Right lobe of liver (tissue), 6 donors: ENCODE measurements at regions not wholly inside any gene's neighbourhood (a gene's known extent, or its start where the extent isn't known, plus 50 kb on each side); places are given as distances from the start of the nearest gene placed in this dataset.

ENCODE experiments used
- ATAC-seq, 4 donors: fragments of 200-7000 bp; cut with Tn5 transposase; one replicate each; pipeline ENCODE4 v1.9.1; 2020; ENCODE audit warnings: mild to moderate bottlenecking in 4 of 4, moderate library complexity in 4 of 4
- DNase-seq, 3 donors: peaks; one replicate each; pipeline ENCODE4 v3.0.0-alpha.2; 2020
- H3K27ac ChIP-seq, 3 donors: fragments of 200-600 bp; one replicate each; pipeline ENCODE4 v1.8.0; 2022
- H3K27me3 ChIP-seq, 2 donors: fragments of 200-600 bp; one replicate each; pipeline ENCODE4 v1.8.0; 2022
- H3K36me3 ChIP-seq, 4 donors: fragments of 200-600 bp; sonication (generic) in 1 of 4; one replicate each; pipeline versions ENCODE4 v1.5.1 to v1.8.0; 2017 to 2022; ENCODE audit warnings: control low read depth in 1 of 4
- H3K4me1 ChIP-seq, 4 donors: fragments of 200-600 bp; sonication (generic) in 1 of 4; one replicate each; pipeline versions ENCODE4 v1.5.1 to v1.8.0; 2017 to 2022; ENCODE audit warnings: control low read depth in 1 of 4
- H3K4me3 ChIP-seq, 3 donors: fragments of 200-600 bp; one replicate each; pipeline ENCODE4 v1.8.0; 2022
- H3K9me3 ChIP-seq, 4 donors: fragments of 200-600 bp; sonication (generic) in 1 of 4; one replicate each; pipeline versions ENCODE4 v1.5.1 to v1.8.0; 2017 to 2022; ENCODE audit warnings: control low read depth in 1 of 4
- POLR2A ChIP-seq: fragments of 450-650 bp; IDR thresholded peaks from one replicate; pipeline ENCODE4 v1.6.1; 2017; ENCODE audit warnings: antibody characterized with exemption, mild to moderate bottlenecking
- WGBS: methylation state at CpG from one replicate; pipeline ENCODE4 v1.1.6; 2018; ENCODE audit warnings: low coverage, low lambda C conversion rate; ENCODE audit not compliant: insufficient coverage; ENCODE audit errors: missing lambda C conversion rate; 5-methylcytosine and 5-hydroxymethylcytosine counted together
- intact Hi-C, 2 donors: fragments of 100-400 bp; cut with DNase I; formaldehyde crosslinking; loops; one replicate each; pipeline versions ENCODE4 v1.11.2 to v1.14.1; 2022
- TF ChIP-seq, protein P1 (sequence below), 4 donors: fragments of 200-600 bp in 3 of 4; fragments of 450-650 bp in 1 of 4; IDR thresholded peaks; one replicate each; pipeline versions ENCODE4 v1.5.1 to v1.8.0; 2016 to 2022; ENCODE audit warnings: antibody characterized with exemption in 4 of 4, mild to moderate bottlenecking in 2 of 4
- donor health status: DM: no; HTN: yes; CAD: no.
- donor health status: DM: no; HTN: no; CAD: no.
- donor health status: DM: no; HTN: no; CAD: no.
- donor health status: DM: no; HTN: yes; CAD: no.
- donor health status: DM: no; HTN: yes; CAD: no.

DNA sequence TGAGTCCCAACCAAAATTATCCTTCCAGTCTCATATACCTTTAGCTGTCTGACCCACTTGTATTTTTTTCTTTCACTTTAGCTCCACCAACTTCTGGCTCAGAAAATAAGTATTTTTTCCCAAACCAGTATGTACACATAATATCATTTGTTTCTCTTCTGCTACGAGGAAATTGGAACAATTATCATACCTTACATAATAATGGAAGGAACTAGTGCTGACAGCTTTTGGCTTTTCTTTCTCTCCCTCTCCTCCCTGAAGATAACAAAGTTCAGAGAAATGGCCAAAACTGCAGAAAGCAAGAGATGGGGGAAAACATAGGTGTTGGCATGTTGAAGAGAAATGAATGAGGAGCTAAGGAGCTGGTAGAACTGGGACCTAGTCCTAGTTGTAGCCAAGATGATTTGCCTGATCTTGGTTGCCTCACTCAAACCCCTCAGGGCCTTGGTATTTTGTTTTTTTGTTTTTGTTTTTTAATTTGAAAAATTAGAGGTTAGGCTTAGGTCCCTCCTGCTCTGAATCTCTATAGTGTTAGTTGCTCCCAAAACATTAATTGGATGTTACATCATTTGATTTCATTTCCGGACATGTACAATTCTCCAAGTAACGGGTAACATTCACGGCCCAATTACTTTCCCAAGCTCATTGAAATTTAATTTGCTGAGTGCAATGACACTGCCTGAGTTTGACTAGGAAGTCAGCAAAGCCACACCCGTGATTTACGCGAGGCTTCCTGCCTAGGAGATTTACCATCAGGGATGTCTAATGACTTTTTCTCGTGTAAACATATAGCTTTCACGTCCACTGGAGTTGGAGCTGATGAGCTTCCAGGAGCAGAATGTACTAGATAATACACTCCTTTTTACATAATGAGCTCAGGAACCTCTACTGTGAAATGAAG, 291.6 kb downstream of the TLE1 start:
- DNase-seq (no peak), ATAC-seq (no peak)
- Histone ChIP-seq H3K36me3 (no peaks in the 10 kb centered on the region), H3K4me3 (no peak overlapping the region), H3K4me1 (peaks cover 0 to 22% (median 10%) of the 10 kb centered on the region in 4 donors), H3K9me3 (no peaks in the 10 kb centered on the region), H3K27ac (no peak overlapping the region), H3K27me3 (no peaks in the 10 kb centered on the region)
- WGBS, result 63% methylated on average over 9 of the region's 9 CpGs
- intact Hi-C loops, result no loop called here
- TF ChIP-seq, protein P1, sequence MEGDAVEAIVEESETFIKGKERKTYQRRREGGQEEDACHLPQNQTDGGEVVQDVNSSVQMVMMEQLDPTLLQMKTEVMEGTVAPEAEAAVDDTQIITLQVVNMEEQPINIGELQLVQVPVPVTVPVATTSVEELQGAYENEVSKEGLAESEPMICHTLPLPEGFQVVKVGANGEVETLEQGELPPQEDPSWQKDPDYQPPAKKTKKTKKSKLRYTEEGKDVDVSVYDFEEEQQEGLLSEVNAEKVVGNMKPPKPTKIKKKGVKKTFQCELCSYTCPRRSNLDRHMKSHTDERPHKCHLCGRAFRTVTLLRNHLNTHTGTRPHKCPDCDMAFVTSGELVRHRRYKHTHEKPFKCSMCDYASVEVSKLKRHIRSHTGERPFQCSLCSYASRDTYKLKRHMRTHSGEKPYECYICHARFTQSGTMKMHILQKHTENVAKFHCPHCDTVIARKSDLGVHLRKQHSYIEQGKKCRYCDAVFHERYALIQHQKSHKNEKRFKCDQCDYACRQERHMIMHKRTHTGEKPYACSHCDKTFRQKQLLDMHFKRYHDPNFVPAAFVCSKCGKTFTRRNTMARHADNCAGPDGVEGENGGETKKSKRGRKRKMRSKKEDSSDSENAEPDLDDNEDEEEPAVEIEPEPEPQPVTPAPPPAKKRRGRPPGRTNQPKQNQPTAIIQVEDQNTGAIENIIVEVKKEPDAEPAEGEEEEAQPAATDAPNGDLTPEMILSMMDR (IDR thresholded peaks at IDR 0.05), result no peak
- no peak for TF ChIP-seq POLR2A

DNA sequence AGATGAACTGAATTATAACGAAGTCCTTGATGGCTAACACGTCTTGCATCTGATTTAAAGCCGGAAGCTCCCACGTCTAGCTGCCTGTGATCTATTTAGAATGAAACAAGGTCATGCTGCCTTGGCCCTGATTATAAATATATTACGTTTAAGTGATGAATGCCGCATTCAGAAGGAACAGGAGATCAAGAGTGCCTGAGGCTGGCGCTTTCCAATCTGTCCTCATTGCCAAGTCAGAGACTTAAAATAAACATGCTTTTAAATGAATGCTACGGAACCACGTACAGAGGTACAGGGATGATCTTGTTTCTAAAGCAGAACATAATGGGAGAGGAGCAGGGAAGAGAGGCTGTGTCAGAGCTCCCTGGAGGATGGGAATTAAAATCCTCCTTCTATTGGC, 292.8 kb downstream of the TLE1 start:
- Histone ChIP-seq H3K4me1 (peaks cover 0 to 22% (median 10%) of the 10 kb centered on the region in 4 donors), H3K9me3 (no peaks in the 10 kb centered on the region), H3K36me3 (no peaks in the 10 kb centered on the region), H3K27me3 (no peaks in the 10 kb centered on the region), H3K27ac (no peak overlapping the region), H3K4me3 (no peak overlapping the region)
- 81% methylated on average over 9 of the region's 9 CpGs for WGBS
- ATAC-seq (no peak), DNase-seq (no peak)
- intact Hi-C loops, result no loop called here
- TF ChIP-seq POLR2A, result no peak
- TF ChIP-seq, protein P1 (IDR thresholded peaks at IDR 0.05), result no peak

DNA sequence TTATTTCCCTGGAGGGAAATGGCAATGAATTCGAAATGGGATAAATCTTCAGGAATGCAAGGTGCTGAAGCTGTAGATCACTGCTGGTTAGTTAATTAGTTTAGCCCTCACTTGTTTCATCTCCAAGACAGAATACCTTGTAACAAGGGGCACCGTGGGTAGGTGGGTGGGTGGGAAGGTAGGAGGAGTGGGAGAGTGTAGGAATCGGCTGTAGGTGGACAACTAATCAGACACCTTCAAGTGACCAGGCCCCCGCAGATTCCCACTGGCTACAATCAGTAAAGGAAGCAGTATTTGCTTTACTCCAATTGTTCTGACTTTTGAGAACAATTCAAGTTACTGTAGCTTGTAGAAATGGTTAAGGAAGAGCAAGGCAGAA, 293.7 kb downstream of the TLE1 start:
- TF ChIP-seq, protein P1 (IDR thresholded peaks at IDR 0.05), result no peak
- no peak for TF ChIP-seq POLR2A
- DNase-seq (no peak), ATAC-seq (no peak)
- no peak overlapping the region for H3K27ac ChIP-seq
- no peaks in the 10 kb centered on the region for H3K27me3 ChIP-seq
- WGBS, result 77% methylated on average over 2 of the region's 4 CpGs
- H3K4me3 ChIP-seq, result no peak overlapping the region
- H3K9me3 ChIP-seq, result no peaks in the 10 kb centered on the region
- intact Hi-C loops, result no loop called here
- no peaks in the 10 kb centered on the region for H3K36me3 ChIP-seq
- peaks cover 0 to 22% (median 10%) of the 10 kb centered on the region in 4 donors for H3K4me1 ChIP-seq

DNA sequence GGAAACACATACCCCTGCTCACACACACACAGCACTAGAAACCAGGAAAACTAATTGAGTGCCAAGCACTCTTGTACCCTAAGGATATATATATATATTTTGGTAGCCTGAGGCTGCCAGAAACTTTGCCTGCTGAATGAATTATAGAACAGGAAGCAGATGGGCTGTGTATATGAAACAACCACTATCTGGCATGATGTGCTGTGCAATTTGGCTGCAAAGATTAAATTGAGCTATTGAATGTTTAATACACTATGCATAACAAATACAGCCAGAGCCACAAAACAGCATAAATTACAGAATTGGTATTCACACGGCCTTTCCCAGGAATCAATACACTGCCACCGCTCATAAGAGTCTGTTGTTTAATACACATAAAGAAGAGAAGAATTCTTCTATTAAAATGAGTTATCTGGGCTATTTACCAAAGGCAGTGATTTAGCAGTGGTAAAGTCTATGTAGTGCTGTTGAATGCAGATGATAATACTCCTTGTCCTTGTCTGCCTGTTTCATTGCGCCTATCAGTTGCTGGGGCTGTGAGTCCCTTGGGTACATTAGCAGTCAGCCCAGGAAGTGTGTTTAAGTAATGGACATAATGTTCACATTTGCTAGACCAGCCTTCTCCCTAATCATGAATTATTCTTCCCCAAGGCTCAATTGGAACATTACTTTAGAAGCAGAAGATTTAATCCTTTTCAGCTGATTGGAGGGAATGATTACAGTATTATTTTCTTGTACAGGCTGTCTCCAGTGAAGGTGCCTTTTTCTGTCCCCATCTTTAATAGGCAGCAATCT, 294.3 kb downstream of the TLE1 start:
- intact Hi-C loops, result no loop called here
- Histone ChIP-seq H3K27ac (peak overlapping the region in 2 of 3 donors; percentile 54 to 79), H3K4me3 (no peak overlapping the region), H3K36me3 (no peaks in the 10 kb centered on the region), H3K4me1 (peaks cover 0 to 22% (median 10%) of the 10 kb centered on the region in 4 donors), H3K9me3 (no peaks in the 10 kb centered on the region), H3K27me3 (no peaks in the 10 kb centered on the region)
- WGBS, result 50% methylated on average over 3 of the region's 3 CpGs
- DNase-seq, result no peak
- no peak for ATAC-seq
- no peak for TF ChIP-seq POLR2A
- TF ChIP-seq, protein P1 (IDR thresholded peaks at IDR 0.05), result no peak
